NCI-H2196 (cell line): ENCODE measurements at regions not wholly inside any gene's neighbourhood (a gene's known extent, or its start where the extent isn't known, plus 50 kb on each side); places are given as distances from the start of the nearest gene placed in this dataset.
"Not testable (repeated sequence)": the region's sequence is repeated elsewhere in the genome, so short reads cannot be mapped to it uniquely, and the experiment has no call there.

Experiments
- DNase-seq: peaks from one replicate; lab custom pipeline; 2025; ENCODE audit not compliant: unreplicated experiment; lab: John Stamatoyannopoulos, UW

- DNase-seq, result no peak
These were observed 1972.6 kb downstream of the ARAP2 start for GRCh38 chr4:34271479-34272355.

- no peak for DNase-seq
These were observed 1965.3 kb downstream of the ARAP2 start for GRCh38 chr4:34279011-34279410.

- DNase-seq, result no peak
These were observed 1964.2 kb downstream of the ARAP2 start for GRCh38 chr4:34280131-34280530.

GRCh38 chr4:34281826-34282225 lies 1962.5 kb downstream of the ARAP2 start:
- DNase-seq, result no peak

GRCh38 chr4:34289489-34289888 lies 1954.8 kb downstream of the ARAP2 start:
- no peak for DNase-seq

- DNase-seq, result no peak
These were observed 1954.4 kb downstream of the ARAP2 start for GRCh38 chr4:34289962-34290361.

- DNase-seq, result no peak
These were observed 1950.9 kb downstream of the ARAP2 start for GRCh38 chr4:34293459-34293858.

- DNase-seq, result no peak
These were observed 1934.9 kb downstream of the ARAP2 start for GRCh38 chr4:34309383-34309906.

GRCh38 chr4:34318773-34319172 lies 1925.5 kb downstream of the ARAP2 start:
- no peak for DNase-seq

GRCh38 chr4:34323549-34324320 lies 1920.6 kb downstream of the ARAP2 start:
- DNase-seq, result no peak

GRCh38 chr4:34328939-34329338 lies 1915.4 kb downstream of the ARAP2 start:
- DNase-seq, result no peak

GRCh38 chr4:34335156-34335555 lies 1909.2 kb downstream of the ARAP2 start:
- not testable (repeated sequence) for DNase-seq

GRCh38 chr4:34335556-34335955 lies 1908.8 kb downstream of the ARAP2 start:
- not testable (repeated sequence) for DNase-seq

- DNase-seq, result no peak
These were observed 1881.7 kb downstream of the ARAP2 start for GRCh38 chr4:34362654-34363053.

- DNase-seq, result no peak
These were observed 1880.5 kb downstream of the ARAP2 start for GRCh38 chr4:34363842-34364241.

- no peak for DNase-seq
These were observed 1878.4 kb downstream of the ARAP2 start for GRCh38 chr4:34365946-34366345.

- no peak for DNase-seq
These were observed 1872.6 kb downstream of the ARAP2 start for GRCh38 chr4:34371676-34372075.

GRCh38 chr4:34372815-34373214 lies 1871.5 kb downstream of the ARAP2 start:
- no peak for DNase-seq

GRCh38 chr4:34373456-34373855 lies 1870.9 kb downstream of the ARAP2 start:
- no peak for DNase-seq

GRCh38 chr4:34412233-34412632 lies 1832.1 kb downstream of the ARAP2 start:
- no peak for DNase-seq

GRCh38 chr4:34412911-34413310 lies 1831.4 kb downstream of the ARAP2 start:
- DNase-seq, result no peak

GRCh38 chr4:34417160-34417559 lies 1827.2 kb downstream of the ARAP2 start:
- no peak for DNase-seq
